ENCODE measurements at regions not wholly inside any gene's neighbourhood (a gene's known extent, or its start where the extent isn't known, plus 50 kb on each side); places are given as distances from the start of the nearest gene placed in this dataset.

DNA sequence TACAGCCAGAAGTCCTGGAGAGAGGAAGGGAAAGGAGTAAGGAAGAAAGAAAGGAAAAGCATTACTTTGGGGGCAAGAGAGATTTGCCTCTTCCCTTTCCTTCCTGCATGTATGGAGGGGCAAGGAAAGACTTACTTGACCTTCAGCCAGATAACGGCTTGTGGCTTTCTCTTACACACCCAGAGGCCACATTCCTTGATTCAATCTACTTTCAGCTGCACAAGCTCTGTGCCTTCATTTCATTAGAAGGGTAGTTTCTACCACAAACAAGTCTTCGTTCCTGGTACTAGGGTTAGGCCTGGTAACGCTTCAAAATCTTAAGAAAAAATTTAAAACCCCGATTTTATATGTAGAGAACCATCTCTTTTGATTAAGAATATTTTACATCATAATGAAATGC is 835.9 kb downstream of the TUSC7 start:
- TF ChIP-seq, protein P1, sequence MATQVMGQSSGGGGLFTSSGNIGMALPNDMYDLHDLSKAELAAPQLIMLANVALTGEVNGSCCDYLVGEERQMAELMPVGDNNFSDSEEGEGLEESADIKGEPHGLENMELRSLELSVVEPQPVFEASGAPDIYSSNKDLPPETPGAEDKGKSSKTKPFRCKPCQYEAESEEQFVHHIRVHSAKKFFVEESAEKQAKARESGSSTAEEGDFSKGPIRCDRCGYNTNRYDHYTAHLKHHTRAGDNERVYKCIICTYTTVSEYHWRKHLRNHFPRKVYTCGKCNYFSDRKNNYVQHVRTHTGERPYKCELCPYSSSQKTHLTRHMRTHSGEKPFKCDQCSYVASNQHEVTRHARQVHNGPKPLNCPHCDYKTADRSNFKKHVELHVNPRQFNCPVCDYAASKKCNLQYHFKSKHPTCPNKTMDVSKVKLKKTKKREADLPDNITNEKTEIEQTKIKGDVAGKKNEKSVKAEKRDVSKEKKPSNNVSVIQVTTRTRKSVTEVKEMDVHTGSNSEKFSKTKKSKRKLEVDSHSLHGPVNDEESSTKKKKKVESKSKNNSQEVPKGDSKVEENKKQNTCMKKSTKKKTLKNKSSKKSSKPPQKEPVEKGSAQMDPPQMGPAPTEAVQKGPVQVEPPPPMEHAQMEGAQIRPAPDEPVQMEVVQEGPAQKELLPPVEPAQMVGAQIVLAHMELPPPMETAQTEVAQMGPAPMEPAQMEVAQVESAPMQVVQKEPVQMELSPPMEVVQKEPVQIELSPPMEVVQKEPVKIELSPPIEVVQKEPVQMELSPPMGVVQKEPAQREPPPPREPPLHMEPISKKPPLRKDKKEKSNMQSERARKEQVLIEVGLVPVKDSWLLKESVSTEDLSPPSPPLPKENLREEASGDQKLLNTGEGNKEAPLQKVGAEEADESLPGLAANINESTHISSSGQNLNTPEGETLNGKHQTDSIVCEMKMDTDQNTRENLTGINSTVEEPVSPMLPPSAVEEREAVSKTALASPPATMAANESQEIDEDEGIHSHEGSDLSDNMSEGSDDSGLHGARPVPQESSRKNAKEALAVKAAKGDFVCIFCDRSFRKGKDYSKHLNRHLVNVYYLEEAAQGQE (IDR thresholded peaks at IDR 0.05; ENCODE audit: insufficient read depth in 1 of 2, low read depth in 2 of 2, low read length in 2 of 2) = no peak
- TF ChIP-seq TAF1 (IDR thresholded peaks at IDR 0.05; ENCODE audit: borderline replicate concordance, insufficient read depth, low read length) (no peak), FOXP2 (optimal IDR thresholded peaks at IDR 0.05; ENCODE audit: borderline replicate concordance, extremely low read depth, extremely low read length, insufficient read depth) (no peak), SIN3A (IDR thresholded peaks at IDR 0.05; ENCODE audit: borderline replicate concordance, insufficient read depth, low read length) (no peak), POLR2AphosphoS5 (IDR thresholded peaks at IDR 0.05; ENCODE audit: low read depth, low read length) (no peak)

DNA sequence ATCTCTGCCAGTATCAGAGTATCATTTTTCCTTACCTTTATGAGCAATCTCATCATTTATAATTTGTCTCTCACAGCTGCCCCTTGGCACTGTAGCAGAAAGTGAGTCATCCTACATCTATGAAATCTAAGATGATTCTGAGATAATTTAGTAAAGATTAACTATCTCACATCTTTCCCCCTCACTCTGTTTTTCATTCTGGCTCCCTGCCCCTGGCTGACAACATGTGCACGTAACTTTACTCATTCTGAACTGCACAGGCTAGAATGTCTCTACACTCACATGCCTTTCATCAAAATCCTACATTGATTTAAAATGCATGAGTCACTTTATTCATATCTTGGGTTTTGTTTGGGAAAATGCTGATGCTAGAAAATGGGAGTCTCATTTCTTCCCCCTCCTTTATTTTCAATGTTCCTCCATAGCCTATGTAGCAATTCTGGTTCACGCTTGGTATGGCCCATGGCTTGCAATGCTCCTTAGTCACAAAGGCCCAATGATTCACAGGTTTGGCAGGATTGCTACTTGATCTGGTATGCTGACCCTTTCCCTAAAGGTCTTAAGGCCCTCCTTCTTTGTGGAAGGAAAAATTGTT is 838.5 kb downstream of the TUSC7 start:
- TF ChIP-seq POLR2AphosphoS5 (IDR thresholded peaks at IDR 0.05; ENCODE audit: low read depth, low read length) = no peak
- TF ChIP-seq FOXP2 (optimal IDR thresholded peaks at IDR 0.05; ENCODE audit: borderline replicate concordance, extremely low read depth, extremely low read length, insufficient read depth) = no peak
- no peak for TF ChIP-seq SIN3A (IDR thresholded peaks at IDR 0.05; ENCODE audit: borderline replicate concordance, insufficient read depth, low read length)
- TF ChIP-seq TAF1 (IDR thresholded peaks at IDR 0.05; ENCODE audit: borderline replicate concordance, insufficient read depth, low read length) = no peak
- TF ChIP-seq, protein P1 (IDR thresholded peaks at IDR 0.05; ENCODE audit: insufficient read depth in 1 of 2, low read depth in 2 of 2, low read length in 2 of 2) = no peak

GRCh38 chr3:117548600-117548999 is 839.0 kb downstream of the TUSC7 start:
- TF ChIP-seq SIN3A (IDR thresholded peaks at IDR 0.05; ENCODE audit: borderline replicate concordance, insufficient read depth, low read length) (no peak), POLR2AphosphoS5 (IDR thresholded peaks at IDR 0.05; ENCODE audit: low read depth, low read length) (no peak), TAF1 (IDR thresholded peaks at IDR 0.05; ENCODE audit: borderline replicate concordance, insufficient read depth, low read length) (no peak), FOXP2 (optimal IDR thresholded peaks at IDR 0.05; ENCODE audit: borderline replicate concordance, extremely low read depth, extremely low read length, insufficient read depth) (no peak)
- TF ChIP-seq, protein P1 (IDR thresholded peaks at IDR 0.05; ENCODE audit: insufficient read depth in 1 of 2, low read depth in 2 of 2, low read length in 2 of 2) = no peak

- TF ChIP-seq, protein P1 (IDR thresholded peaks at IDR 0.05; ENCODE audit: insufficient read depth in 1 of 2, low read depth in 2 of 2, low read length in 2 of 2) = no peak
- TF ChIP-seq SIN3A (IDR thresholded peaks at IDR 0.05; ENCODE audit: borderline replicate concordance, insufficient read depth, low read length) = no peak
- TF ChIP-seq POLR2AphosphoS5 (IDR thresholded peaks at IDR 0.05; ENCODE audit: low read depth, low read length) = no peak
- TF ChIP-seq TAF1 (IDR thresholded peaks at IDR 0.05; ENCODE audit: borderline replicate concordance, insufficient read depth, low read length) = no peak
- TF ChIP-seq FOXP2 (optimal IDR thresholded peaks at IDR 0.05; ENCODE audit: borderline replicate concordance, extremely low read depth, extremely low read length, insufficient read depth) = no peak
Measured at GRCh38 chr3:117549716-117550115, 840.1 kb downstream of the TUSC7 start.

All from PFSK-1 (cell line).